ENCODE measurements at regions not wholly inside any gene's neighbourhood (a gene's known extent, or its start where the extent isn't known, plus 50 kb on each side); places are given as distances from the start of the nearest gene placed in this dataset.

- DNase-seq = no peak
These were observed 172.1 kb upstream of the MITF start for GRCh38 chr3:69567023-69567709.

- DNase-seq = no peak
These were observed 173.0 kb upstream of the MITF start for GRCh38 chr3:69566275-69566674.

DNA sequence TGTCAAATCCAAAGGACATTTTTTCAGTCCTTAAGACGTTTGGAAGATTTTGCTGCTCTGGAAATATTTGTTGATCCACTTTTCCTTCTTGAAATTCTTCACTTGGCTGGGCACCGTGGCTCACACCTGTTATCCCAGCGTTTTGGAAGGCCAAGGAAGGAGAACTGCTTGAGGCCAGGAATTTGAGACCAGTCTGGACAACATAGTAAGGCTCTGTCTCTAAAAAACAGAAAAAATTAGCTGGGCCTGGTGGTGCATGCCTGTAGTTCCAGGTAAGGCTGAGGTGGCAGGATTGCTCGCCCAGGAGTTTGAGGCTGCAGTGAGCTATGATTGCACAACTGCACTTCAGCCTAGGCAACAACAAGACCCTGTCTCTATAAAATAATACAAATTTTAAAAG lies 173.9 kb upstream of the MITF start:
- no peak for DNase-seq

DNA sequence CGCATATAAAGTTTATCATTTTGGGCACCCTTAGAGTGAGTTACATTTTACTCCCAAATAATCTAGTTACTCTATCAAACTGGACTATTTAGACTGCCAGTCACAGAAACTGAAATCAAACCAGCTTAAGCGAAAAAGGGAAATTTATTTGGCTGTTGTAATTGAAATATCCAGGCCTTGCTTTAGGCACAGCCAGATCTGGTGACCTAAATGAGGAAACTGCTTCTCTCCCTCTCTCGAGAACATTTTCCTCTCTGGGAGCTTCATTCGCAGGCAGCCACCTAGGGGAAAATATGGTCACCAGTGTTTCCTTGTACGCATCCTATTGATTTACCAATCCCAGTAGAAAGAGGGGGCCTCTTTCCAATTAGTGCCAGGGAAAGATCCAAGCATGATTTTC lies 175.3 kb upstream of the MITF start:
- DNase-seq = no peak

- DNase-seq = no peak
These were observed 176.1 kb upstream of the MITF start for GRCh38 chr3:69563151-69563550.

GRCh38 chr3:69562020-69562419 lies 176.1 kb upstream of the FRMD4B start:
- DNase-seq = no peak

GRCh38 chr3:69560818-69561217 lies 174.9 kb upstream of the FRMD4B start:
- DNase-seq = no peak

DNA sequence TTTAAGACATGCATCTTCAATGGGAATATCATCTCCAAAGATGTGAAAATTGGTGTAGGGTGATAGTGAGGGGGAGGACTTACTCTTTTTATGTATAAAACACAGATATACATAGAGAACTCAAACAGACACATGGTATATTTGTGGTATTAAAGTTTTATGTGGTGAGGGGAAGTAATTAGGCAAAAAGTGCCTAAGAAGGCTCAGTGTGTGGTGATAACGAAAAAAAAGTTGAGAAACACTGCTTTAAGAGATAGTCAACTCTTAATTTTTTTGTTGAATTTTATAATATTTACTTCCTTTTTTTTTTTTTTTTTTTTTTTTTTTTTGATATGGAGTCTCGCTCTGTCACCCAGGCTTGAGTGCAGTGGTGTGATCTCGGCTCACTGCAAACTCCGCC lies 174.2 kb upstream of the FRMD4B start:
- no peak for DNase-seq

- no peak for DNase-seq
These were observed 173.0 kb upstream of the FRMD4B start for GRCh38 chr3:69558912-69559311.

DNA sequence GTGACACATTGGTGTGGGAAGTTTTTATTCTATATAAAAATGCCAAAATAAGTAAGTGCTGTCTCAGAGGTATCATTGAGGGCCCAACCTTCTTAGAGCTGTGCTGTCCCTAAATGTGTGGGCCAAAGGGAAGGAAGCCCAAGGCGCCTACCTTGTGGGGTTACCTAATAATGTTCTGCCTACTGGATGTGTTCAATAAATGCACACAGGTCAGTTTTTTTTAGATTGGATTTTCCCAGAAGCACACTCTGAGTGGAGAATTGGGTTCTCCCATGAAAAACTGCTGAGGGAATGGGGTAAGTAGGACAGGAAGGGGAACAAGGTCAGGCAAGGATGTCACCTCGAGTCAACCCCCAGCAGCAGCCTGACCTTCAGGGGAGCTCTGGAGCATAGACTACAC lies 168.7 kb upstream of the FRMD4B start:
- DNase-seq = no peak

GRCh38 chr3:69553888-69554287 lies 168.0 kb upstream of the FRMD4B start:
- DNase-seq = no peak

DNA sequence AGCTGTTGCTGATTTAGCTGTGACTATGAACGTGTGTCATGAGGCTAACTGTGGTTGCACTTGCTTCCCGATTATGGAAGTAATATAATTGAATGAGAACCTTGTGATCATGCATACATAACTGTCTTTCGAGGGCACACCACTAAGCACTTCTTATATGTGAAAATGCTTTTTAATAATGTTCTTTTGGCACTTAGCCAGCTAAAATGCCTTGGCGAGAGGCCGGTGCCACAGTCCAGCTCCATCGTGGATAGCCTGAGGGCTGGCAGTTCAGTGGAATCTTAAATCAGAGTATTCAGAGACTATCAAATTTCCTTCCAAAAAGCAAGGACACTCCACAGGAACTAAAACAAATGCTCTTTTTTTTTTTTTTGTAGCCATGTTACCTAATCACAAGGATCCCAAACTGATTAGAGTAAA lies 161.6 kb upstream of the FRMD4B start:
- no peak for DNase-seq

DNA sequence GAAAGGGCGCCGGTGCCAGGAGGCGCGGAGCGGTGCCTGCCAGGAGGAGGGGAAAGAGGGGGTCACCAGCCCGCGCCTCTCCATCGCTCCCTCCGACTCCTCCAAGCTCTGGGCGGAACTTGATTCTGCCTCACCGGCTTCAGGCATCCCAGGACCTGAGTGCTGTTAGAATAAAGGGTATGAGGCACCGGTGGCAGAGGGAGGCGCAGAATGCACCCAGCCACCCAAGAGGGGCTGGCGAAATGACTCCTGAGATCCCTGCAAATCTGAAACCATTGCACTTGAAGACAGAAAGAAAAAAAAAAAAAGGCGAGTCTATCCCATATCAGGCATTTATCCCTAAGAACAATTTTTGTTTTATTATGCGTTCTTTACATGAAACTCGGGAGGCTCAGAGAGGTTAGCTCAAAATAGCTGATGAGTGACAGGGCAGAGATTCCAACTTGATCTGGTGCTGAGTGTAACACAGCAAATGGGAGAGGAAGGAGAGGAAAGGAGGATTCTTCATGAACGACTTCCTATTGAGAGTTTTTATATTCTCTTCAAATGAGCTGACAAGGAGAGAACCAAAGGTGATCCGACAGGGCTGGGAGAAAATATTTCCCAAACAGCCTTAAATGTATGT lies 157.0 kb upstream of the FRMD4B start:
- DNase-seq = no peak

- DNase-seq = no peak
These were observed 156.4 kb upstream of the FRMD4B start for GRCh38 chr3:69542089-69542804.

GRCh38 chr3:69541711-69542088 lies 155.8 kb upstream of the FRMD4B start:
- no peak for DNase-seq

DNA sequence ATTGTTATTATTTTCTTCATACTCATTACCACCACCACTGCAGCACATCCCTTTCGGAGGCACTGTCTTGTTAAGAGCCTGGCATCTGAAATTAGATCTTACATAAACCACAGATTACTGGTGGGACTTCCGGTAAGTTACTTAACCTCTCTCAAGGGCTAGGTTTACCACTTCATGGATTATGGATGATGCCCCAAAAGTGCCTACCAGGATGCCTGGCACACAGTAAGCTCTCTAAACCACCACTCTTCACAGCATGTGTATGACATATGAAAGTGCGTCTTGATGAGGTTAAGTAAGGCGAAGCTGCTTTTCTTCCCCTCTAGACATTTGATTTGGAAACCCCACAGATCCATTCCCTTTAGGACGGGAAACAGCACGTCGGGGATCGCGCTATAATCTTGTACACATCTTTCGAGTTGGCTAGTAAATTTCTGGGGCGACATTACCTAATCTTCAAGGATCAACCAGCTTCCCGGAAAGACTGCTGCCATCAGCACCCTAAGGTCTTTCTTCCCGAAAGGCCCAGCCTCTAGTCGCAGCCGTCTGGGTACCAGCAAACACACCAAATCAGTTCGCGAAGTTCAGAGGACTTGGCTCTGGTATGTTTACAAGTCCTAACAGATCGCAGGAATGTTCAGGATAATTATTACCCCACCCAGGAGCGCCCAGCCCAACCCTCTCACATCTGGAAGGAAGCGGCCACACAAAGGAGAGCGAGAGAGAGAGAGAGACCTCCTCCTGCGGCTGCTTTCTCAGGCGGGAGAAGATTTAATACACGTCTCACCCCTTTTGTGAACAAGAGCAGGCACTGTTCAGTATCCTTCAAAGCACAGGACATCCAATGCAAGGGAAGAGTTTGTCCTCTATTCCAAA lies 155.1 kb upstream of the FRMD4B start:
- no peak for DNase-seq

DNA sequence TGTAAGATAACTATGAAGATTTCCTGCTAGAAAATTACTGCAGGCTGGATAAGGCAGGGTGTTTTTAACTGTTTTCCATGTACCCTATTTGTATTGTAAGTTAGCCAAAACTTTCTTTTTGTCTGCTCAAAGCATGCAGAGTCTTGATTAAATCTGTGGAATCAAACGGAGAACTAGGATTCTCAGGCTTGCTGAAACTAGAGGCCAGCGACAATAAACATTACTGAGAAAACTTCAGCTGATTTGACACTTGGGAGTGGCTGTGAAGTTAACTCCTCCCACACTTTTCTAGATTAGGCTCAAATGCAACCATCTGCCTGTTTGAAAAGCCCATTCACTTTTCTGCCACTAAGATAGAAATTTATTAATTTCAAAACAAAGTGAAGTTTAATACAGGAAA lies 153.2 kb upstream of the FRMD4B start:
- no peak for DNase-seq

- no peak for DNase-seq
These were observed 152.4 kb upstream of the FRMD4B start for GRCh38 chr3:69538281-69538680.

GRCh38 chr3:69536306-69537020 lies 150.6 kb upstream of the FRMD4B start:
- no peak for DNase-seq

DNA sequence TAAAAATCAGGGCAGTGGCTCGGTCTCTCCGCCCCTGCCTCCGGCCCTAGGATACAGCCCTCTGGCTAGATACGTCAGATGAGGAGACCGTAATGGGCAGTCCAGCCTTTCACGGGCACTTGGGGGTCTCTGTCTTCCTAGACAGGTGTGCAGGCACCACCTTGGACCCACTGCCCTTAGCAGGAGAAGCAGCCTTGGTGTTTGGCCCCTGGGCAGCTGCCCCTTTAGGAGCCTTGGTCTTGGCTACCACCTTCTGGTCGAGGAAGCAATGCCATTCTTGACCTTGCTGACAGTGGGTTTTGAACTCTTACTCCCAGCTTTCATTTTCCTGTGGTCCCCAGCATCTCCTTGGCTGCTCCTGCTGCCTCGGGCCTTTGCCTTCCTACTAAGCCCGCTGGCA lies 149.7 kb upstream of the FRMD4B start:
- no peak for DNase-seq

DNA sequence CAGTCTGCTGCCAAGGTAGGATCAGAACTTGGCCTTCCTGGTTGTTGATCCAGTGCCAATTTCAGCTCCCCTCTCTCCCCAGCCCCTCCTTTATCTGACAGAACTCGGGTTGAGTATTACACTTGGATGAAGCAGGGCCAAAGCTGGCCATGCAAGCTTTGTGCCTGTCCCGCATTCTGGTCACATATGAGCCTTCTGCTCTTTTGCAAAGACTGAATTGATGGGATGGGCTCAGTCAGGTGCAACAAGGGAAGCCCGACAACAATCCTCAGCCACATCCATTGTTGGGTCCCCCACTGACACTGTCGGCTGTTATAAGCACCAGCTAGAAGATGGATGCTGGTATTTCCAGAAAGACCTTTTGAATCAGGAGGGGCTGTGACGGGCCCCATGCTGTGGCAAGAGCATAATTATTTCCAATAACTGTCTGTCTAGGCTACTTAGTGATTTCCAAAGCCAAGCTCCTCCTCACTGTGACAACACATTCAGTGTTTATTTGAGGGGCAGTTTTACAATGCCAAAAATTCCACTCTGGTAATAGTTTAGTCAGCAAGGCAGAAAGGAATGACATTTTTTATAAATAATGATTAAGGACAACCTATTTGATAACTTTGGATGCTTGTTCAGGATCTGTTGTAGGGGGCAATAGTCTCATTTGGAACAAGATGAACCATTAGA lies 146.8 kb upstream of the FRMD4B start:
- no peak for DNase-seq

Data from NCI-H774 (cell line).